A673 (cell line): ENCODE measurements at regions not wholly inside any gene's neighbourhood (a gene's known extent, or its start where the extent isn't known, plus 50 kb on each side); places are given as distances from the start of the nearest gene placed in this dataset.
"Not testable (repeated sequence)": the region's sequence is repeated elsewhere in the genome, so short reads cannot be mapped to it uniquely, and the experiment has no call there.

Experiments used
- BruUV-seq: library from RNA; stranded (reverse); fragments of 400-500 nt; replicated peaks from 2 replicates; lab custom pipeline; 2021; lab: Mats Ljungman, UMichigan
- CTCF ChIA-PET: fragments of 300-600 bp; sonication (Branson Sonifier 250); formaldehyde crosslinking; loops from one replicate; lab custom pipeline; 2022; ENCODE audit warnings: antibody characterized with exemption; lab: Charles Lee
- POLR2A ChIA-PET: fragments of 300-600 bp; sonication (Branson Sonifier 250); formaldehyde crosslinking; loops from one replicate; lab custom pipeline; 2022; ENCODE audit warnings: antibody characterized with exemption; ENCODE audit not compliant: low non-redundant PET; lab: Charles Lee
- DNase-seq: peaks from one replicate; pipeline ENCODE4 v3.0.0-alpha.2; 2015; ENCODE audit warnings: low spot score
- H3K27ac ChIP-seq: fragments of 200-600 bp; sonication (generic); 2 replicates; pipeline ENCODE4 v1.5.1; 2016; ENCODE audit warnings: mixed run types, low read depth, mild to moderate bottlenecking, mixed read lengths, antibody characterized with exemption, low read length; ENCODE audit not compliant: poor library complexity, severe bottlenecking
- H3K27me3 ChIP-seq: fragments of 200-600 bp; sonication (generic); replicated peaks from 2 replicates; pipeline ENCODE4 v1.6.1; 2017; ENCODE audit warnings: mixed run types, low read depth, mild to moderate bottlenecking, mixed read lengths, antibody characterized with exemption, low read length; ENCODE audit not compliant: insufficient read depth, poor library complexity
- H3K36me3 ChIP-seq: fragments of 200-600 bp; sonication (generic); 2 replicates; pipeline ENCODE4 v1.6.1; 2016; ENCODE audit warnings: mixed run types, mild to moderate bottlenecking, mixed read lengths, antibody characterized with exemption, low read length; ENCODE audit not compliant: insufficient read depth, poor library complexity, severe bottlenecking
- H3K4me1 ChIP-seq: fragments of 200-600 bp; sonication (generic); 2 replicates; pipeline ENCODE4 v1.6.1; 2017; ENCODE audit warnings: mixed run types, mild to moderate bottlenecking, mixed read lengths, antibody characterized with exemption, low read length; ENCODE audit not compliant: insufficient read depth, poor library complexity, severe bottlenecking
- H3K4me3 ChIP-seq: fragments of 200-600 bp; sonication (generic); 2 replicates; pipeline ENCODE4 v1.5.1; 2016; ENCODE audit warnings: low read depth, mixed run types, mild to moderate bottlenecking, mixed read lengths, low read length; ENCODE audit not compliant: poor library complexity, severe bottlenecking
- H3K9me3 ChIP-seq: fragments of 200-600 bp; sonication (generic); 2 replicates; pipeline ENCODE4 v1.6.1; 2016; ENCODE audit warnings: mixed run types, low read depth, mild to moderate bottlenecking, mixed read lengths, antibody characterized with exemption, low read length; ENCODE audit not compliant: poor library complexity, severe bottlenecking
- CTCF ChIP-seq: fragments of 300-800, 200-600 bp; sonication (generic); conservative IDR thresholded peaks from 2 replicates; pipeline ENCODE4 v1.5.1; 2017; ENCODE audit warnings: low read depth, mild to moderate bottlenecking, antibody characterized with exemption, low read length, moderate library complexity, mixed read lengths
- EZH2 ChIP-seq: fragments of 200-600 bp; sonication (generic); IDR thresholded peaks from 2 replicates; pipeline ENCODE4 v1.6.1; 2017; ENCODE audit warnings: borderline replicate concordance, low read depth, mild to moderate bottlenecking, mixed read lengths, antibody characterized with exemption, low read length; ENCODE audit not compliant: poor library complexity, severe bottlenecking
- intact Hi-C: fragments of 100-400 bp; cut with micrococcal nuclease; formaldehyde crosslinking; loops from one replicate; pipeline ENCODE4 v1.10.0; 2022; ENCODE audit not compliant: unreplicated experiment

- no peaks in the 10 kb centered on the region for H3K36me3 ChIP-seq
- H3K27me3 ChIP-seq, result no peaks in the 10 kb centered on the region
- no TSS peak for BruUV-seq
- TF ChIP-seq EZH2 (no peak), CTCF (no peak)
- H3K4me1 ChIP-seq, result no peaks in the 10 kb centered on the region
- POLR2A ChIA-PET, result no interaction called here
- no peak overlapping the region for H3K27ac ChIP-seq
- CTCF ChIA-PET, result no interaction called here
- H3K9me3 ChIP-seq, result no peaks in the 10 kb centered on the region
- intact Hi-C loops, result loop anchor here (10.0 kb wide), 1 partner anchor 585 kb away; no protein-coding TSS in a partner anchor
- H3K4me3 ChIP-seq, result no peak overlapping the region
- DNase-seq, result no peak
Measured at GRCh38 chr10:37490266-37490665, 364.9 kb downstream of the ANKRD30A start.

DNA sequence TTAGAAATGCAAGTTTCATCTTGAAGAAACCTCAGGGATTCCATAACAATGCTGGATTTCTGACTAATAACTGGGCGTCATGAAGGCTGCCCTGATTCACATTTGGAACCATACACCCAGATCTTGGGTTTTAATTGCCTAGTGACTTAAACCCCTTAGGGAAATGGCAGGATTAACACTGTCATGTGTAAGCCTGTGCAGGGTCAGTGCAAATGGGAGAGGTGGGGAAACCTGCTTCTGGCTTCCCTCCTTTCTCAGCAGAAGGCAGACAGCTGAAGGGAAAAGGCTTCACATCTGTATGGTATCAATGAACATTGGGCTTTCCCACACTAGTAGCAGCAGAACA lies 364.2 kb downstream of the ANKRD30A start:
- BruUV-seq, result no TSS peak
- no peaks in the 10 kb centered on the region for H3K4me1 ChIP-seq
- CTCF ChIA-PET, result no interaction called here
- peak overlapping the region; percentile 23 for H3K27ac ChIP-seq
- DNase-seq, result no peak
- intact Hi-C loops, result loop anchor here (10.0 kb wide), 1 partner anchor 585 kb away; no protein-coding TSS in a partner anchor
- no peaks in the 10 kb centered on the region for H3K27me3 ChIP-seq
- no peak overlapping the region for H3K4me3 ChIP-seq
- no peaks in the 10 kb centered on the region for H3K36me3 ChIP-seq
- POLR2A ChIA-PET, result no interaction called here
- TF ChIP-seq EZH2, result no peak
- TF ChIP-seq CTCF, result no peak
- H3K9me3 ChIP-seq, result no peaks in the 10 kb centered on the region

- intact Hi-C loops, result no loop called here
- CTCF ChIA-PET, result no interaction called here
- BruUV-seq, result no TSS peak
Measured at GRCh38 chr10:37488792-37489657, 363.6 kb downstream of the ANKRD30A start.

DNA sequence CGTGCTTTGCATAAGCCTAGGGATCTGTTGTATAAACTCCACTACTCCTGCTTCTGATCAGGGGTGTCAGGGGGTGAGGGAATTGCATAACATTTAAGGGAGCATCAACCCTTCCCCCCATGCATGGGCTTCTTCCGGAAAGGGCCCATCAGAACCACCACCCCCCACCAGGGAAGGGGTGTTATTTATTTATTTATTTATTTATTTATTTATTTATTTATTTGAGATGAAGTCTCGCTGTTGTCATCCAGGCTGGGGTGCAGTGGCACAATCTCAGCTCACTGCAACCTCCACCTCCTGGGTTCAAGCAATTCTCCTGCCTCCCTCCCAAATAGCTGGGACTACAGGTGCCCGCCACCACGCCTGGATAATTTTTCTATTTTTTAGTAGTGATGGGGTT lies 355.2 kb downstream of the ANKRD30A start:
- H3K4me1 ChIP-seq, CTCF ChIA-PET, POLR2A ChIA-PET, H3K36me3 ChIP-seq, H3K4me3 ChIP-seq, intact Hi-C loops, DNase-seq, H3K9me3 ChIP-seq, BruUV-seq, H3K27me3 ChIP-seq, H3K27ac ChIP-seq: not testable (repeated sequence)

More at GRCh38 chr10:37488792-37489657, 363.6 kb downstream of the ANKRD30A start:
- no peak for TF ChIP-seq EZH2
- TF ChIP-seq CTCF, result no peak
- Histone ChIP-seq H3K27me3 (no peaks in the 10 kb centered on the region), H3K4me3 (no peak overlapping the region), H3K4me1 (no peaks in the 10 kb centered on the region), H3K9me3 (no peaks in the 10 kb centered on the region), H3K27ac (peak overlapping the region; percentile 23), H3K36me3 (no peaks in the 10 kb centered on the region)
- peak; percentile 24 for DNase-seq
- POLR2A ChIA-PET, result no interaction called here
